Neural cell (in vitro differentiated cells): ENCODE measurements at regions not wholly inside any gene's neighbourhood (a gene's known extent, or its start where the extent isn't known, plus 50 kb on each side); places are given as distances from the start of the nearest gene placed in this dataset.

Experiments used
- H2AFZ ChIP-seq: fragments of 200-600, 300-800 bp; sonication (generic), shearing (Covaris generic); 2 replicates; pipeline ENCODE4 v1.6.0; 2014; ENCODE audit warnings: low read depth, mild to moderate bottlenecking, antibody characterized with exemption, low read length, moderate library complexity
- H3F3A ChIP-seq: fragments of 200-600 bp; shearing (Covaris generic); 2 replicates; pipeline ENCODE4 v1.6.1; 2016; ENCODE audit warnings: mild to moderate bottlenecking, moderate library complexity, mixed read lengths, antibody characterized with exemption, low read length; ENCODE audit not compliant: insufficient read depth, poor library complexity, severe bottlenecking
- H3K27ac ChIP-seq: fragments of 200-600, 300-800 bp; sonication (generic), shearing (Covaris generic); 2 replicates; pipeline ENCODE4 v1.5.1; 2014; ENCODE audit warnings: mild to moderate bottlenecking, low read length, moderate library complexity
- H3K27me3 ChIP-seq: fragments of 300-800, 200-600 bp; sonication (generic), shearing (Covaris generic); 2 replicates; pipeline ENCODE4 v1.6.0; 2014; ENCODE audit warnings: mild to moderate bottlenecking, low read depth, low read length, moderate library complexity; ENCODE audit not compliant: insufficient read depth
- H3K36me3 ChIP-seq: fragments of 300-800, 200-600 bp; sonication (generic), shearing (Covaris generic); 2 replicates; pipeline ENCODE4 v1.5.1; 2014; ENCODE audit warnings: mild to moderate bottlenecking, antibody characterized with exemption, low read length, moderate library complexity; ENCODE audit not compliant: insufficient read depth
- H3K4me2 ChIP-seq: fragments of 300-800, 200-600 bp; sonication (generic), shearing (Covaris generic); 2 replicates; pipeline ENCODE4 v1.6.0; 2014; ENCODE audit warnings: mild to moderate bottlenecking, low read length
- H3K4me3 ChIP-seq: fragments of 300-800, 200-600 bp; sonication (generic), shearing (Covaris generic); 2 replicates; pipeline ENCODE4 v1.5.1; 2014; ENCODE audit warnings: mild to moderate bottlenecking, low read length, moderate library complexity
- H3K79me2 ChIP-seq: fragments of 200-600 bp; shearing (Covaris generic); replicated peaks from 2 replicates; pipeline ENCODE4 v1.6.0; 2014; ENCODE audit warnings: mild to moderate bottlenecking, low read length, moderate library complexity; ENCODE audit not compliant: insufficient read depth
- H3K9ac ChIP-seq: fragments of 300-800, 200-600 bp; sonication (generic), shearing (Covaris generic); 2 replicates; pipeline ENCODE4 v1.6.1; 2016; ENCODE audit warnings: mild to moderate bottlenecking, low read length, mixed read lengths
- H3K9me2 ChIP-seq: fragments of 200-600 bp; shearing (Covaris generic); 2 replicates; pipeline ENCODE4 v1.6.1; 2016; ENCODE audit warnings: mild to moderate bottlenecking, low read length, mixed read lengths; ENCODE audit not compliant: insufficient read depth
- H3K9me3 ChIP-seq: fragments of 200-600, 300-800 bp; sonication (generic), shearing (Covaris generic); 2 replicates; pipeline ENCODE4 v1.6.1; 2016; ENCODE audit warnings: mild to moderate bottlenecking, mixed run types, low read length, moderate library complexity, mixed read lengths
- H4K20me1 ChIP-seq: fragments of 200-600 bp; shearing (Covaris generic); 2 replicates; pipeline ENCODE4 v1.6.1; 2016; ENCODE audit warnings: mild to moderate bottlenecking, mixed run types; ENCODE audit not compliant: insufficient read depth
- CTCF ChIP-seq: fragments of 450-650 bp; IDR thresholded peaks from 2 replicates; pipeline ENCODE4 v1.5.1; 2014; ENCODE audit warnings: antibody characterized with exemption, mild to moderate bottlenecking, moderate library complexity; ENCODE audit not compliant: poor library complexity, severe bottlenecking
- EP300 ChIP-seq: fragments of 450-650 bp; conservative IDR thresholded peaks from 2 replicates; pipeline ENCODE4 v1.6.1; 2014; ENCODE audit warnings: antibody characterized with exemption, mild to moderate bottlenecking, moderate library complexity; ENCODE audit not compliant: poor library complexity, severe bottlenecking
- EZH2 ChIP-seq: fragments of 200-600, 300-800 bp; shearing (Covaris generic), sonication (generic); IDR thresholded peaks from 2 replicates; pipeline ENCODE4 v1.6.1; 2014; ENCODE audit warnings: antibody characterized with exemption, low read length, borderline replicate concordance, mild to moderate bottlenecking; ENCODE audit not compliant: insufficient read depth, poor library complexity, severe bottlenecking
- MXI1 ChIP-seq: fragments of 450-650 bp; conservative IDR thresholded peaks from 2 replicates; pipeline ENCODE4 v1.6.1; 2014; ENCODE audit warnings: antibody characterized with exemption, mild to moderate bottlenecking; ENCODE audit not compliant: poor library complexity, severe bottlenecking
- POLR2AphosphoS5 ChIP-seq: IDR thresholded peaks from 2 replicates; pipeline ENCODE4 v1.6.1; 2012
- RAD21 ChIP-seq: fragments of 450-650 bp; conservative IDR thresholded peaks from 2 replicates; pipeline ENCODE4 v1.6.1; 2014; ENCODE audit warnings: antibody characterized with exemption, mild to moderate bottlenecking, moderate library complexity
- REST ChIP-seq: IDR thresholded peaks from 2 replicates; pipeline ENCODE4 v1.6.1; 2012; ENCODE audit warnings: borderline replicate concordance
- SMC3 ChIP-seq: fragments of 450-650 bp; conservative IDR thresholded peaks from 2 replicates; pipeline ENCODE4 v1.6.1; 2014; ENCODE audit warnings: antibody characterized with exemption, mild to moderate bottlenecking, moderate library complexity; ENCODE audit not compliant: poor library complexity
- TAF1 ChIP-seq: IDR thresholded peaks from 2 replicates; pipeline ENCODE4 v1.6.1; 2012; ENCODE audit warnings: low read depth

GRCh38 chr17:6244253-6244652, 174.1 kb downstream of the WSCD1 start:
- no peaks in the 10 kb centered on the region for H3F3A ChIP-seq
- TF ChIP-seq MXI1 (no peak), REST (no peak), TAF1 (no peak)
- H2AFZ ChIP-seq, result no peak overlapping the region
- H3K27me3 ChIP-seq, result no peaks in the 10 kb centered on the region
- H3K9me3 ChIP-seq, result no peaks in the 10 kb centered on the region
- no peak overlapping the region for H3K4me3 ChIP-seq
- no peaks in the 10 kb centered on the region for H3K36me3 ChIP-seq
- H3K27ac ChIP-seq, result no peak overlapping the region
- no peak overlapping the region for H3K9ac ChIP-seq
- no peaks in the 10 kb centered on the region for H3K9me2 ChIP-seq
- no peak overlapping the region for H3K4me2 ChIP-seq
- no peaks in the 10 kb centered on the region for H3K79me2 ChIP-seq
- H4K20me1 ChIP-seq, result no peaks in the 10 kb centered on the region

- Histone ChIP-seq H3K4me2 (no peak overlapping the region), H3K36me3 (no peaks in the 10 kb centered on the region), H3K4me3 (no peak overlapping the region), H3F3A (no peaks in the 10 kb centered on the region), H3K27me3 (no peaks in the 10 kb centered on the region), H3K9ac (no peak overlapping the region), H3K9me3 (no peaks in the 10 kb centered on the region), H3K27ac (no peak overlapping the region), H3K9me2 (no peaks in the 10 kb centered on the region), H3K79me2 (no peaks in the 10 kb centered on the region), H2AFZ (no peak overlapping the region), H4K20me1 (no peaks in the 10 kb centered on the region)
- TF ChIP-seq EZH2 (no peak), REST (no peak), POLR2AphosphoS5 (no peak), SMC3 (no peak), CTCF (no peak), MXI1 (no peak), TAF1 (no peak), RAD21 (no peak), EP300 (no peak)
These were observed 173.0 kb downstream of the WSCD1 start for GRCh38 chr17:6243186-6243585.
